ENCODE measurements at regions not wholly inside any gene's neighbourhood (a gene's known extent, or its start where the extent isn't known, plus 50 kb on each side); places are given as distances from the start of the nearest gene placed in this dataset.
"Not testable (repeated sequence)": the region's sequence is repeated elsewhere in the genome, so short reads cannot be mapped to it uniquely, and the experiment has no call there.

- H3K27me3 ChIP-seq (ENCODE audit: insufficient read depth, low read length); H2AFZ ChIP-seq (ENCODE audit: low read depth, low read length); H3K9me3 ChIP-seq (ENCODE audit: low read length); H3K4me1 ChIP-seq (ENCODE audit: insufficient read depth, low read length); H3K36me3 ChIP-seq (ENCODE audit: insufficient read depth, low read length); H3K4me3 ChIP-seq (ENCODE audit: low read length): not testable (repeated sequence)
Measured at GRCh38 chr3:22849583-22849982, 353.5 kb upstream of the UBE2E2 start.

- Histone ChIP-seq H3K4me1 (ENCODE audit: insufficient read depth, low read length) (no peaks in the 10 kb centered on the region), H3K4me3 (ENCODE audit: low read length) (no peak overlapping the region), H3K27me3 (ENCODE audit: insufficient read depth, low read length) (no peaks in the 10 kb centered on the region), H3K36me3 (ENCODE audit: insufficient read depth, low read length) (no peaks in the 10 kb centered on the region), H2AFZ (ENCODE audit: low read depth, low read length) (no peak overlapping the region), H3K9me3 (ENCODE audit: low read length) (no peaks in the 10 kb centered on the region)
Measured at GRCh38 chr3:22856811-22857210, 346.3 kb upstream of the UBE2E2 start.

GRCh38 chr3:22858486-22858885 lies 344.6 kb upstream of the UBE2E2 start:
- no peaks in the 10 kb centered on the region for H3K9me3 ChIP-seq (ENCODE audit: low read length)
- H3K4me1 ChIP-seq (ENCODE audit: insufficient read depth, low read length) = no peaks in the 10 kb centered on the region
- H3K36me3 ChIP-seq (ENCODE audit: insufficient read depth, low read length) = no peaks in the 10 kb centered on the region
- H3K27me3 ChIP-seq (ENCODE audit: insufficient read depth, low read length) = no peaks in the 10 kb centered on the region
- H3K4me3 ChIP-seq (ENCODE audit: low read length) = no peak overlapping the region
- no peak overlapping the region for H2AFZ ChIP-seq (ENCODE audit: low read depth, low read length)

- Histone ChIP-seq H3K27me3 (ENCODE audit: insufficient read depth, low read length) (no peaks in the 10 kb centered on the region), H3K4me3 (ENCODE audit: low read length) (no peak overlapping the region), H3K4me1 (ENCODE audit: insufficient read depth, low read length) (no peaks in the 10 kb centered on the region), H2AFZ (ENCODE audit: low read depth, low read length) (no peak overlapping the region), H3K36me3 (ENCODE audit: insufficient read depth, low read length) (no peaks in the 10 kb centered on the region), H3K9me3 (ENCODE audit: low read length) (no peaks in the 10 kb centered on the region)
Measured at GRCh38 chr3:22859618-22860017, 343.5 kb upstream of the UBE2E2 start.

GRCh38 chr3:22861426-22861825 lies 341.7 kb upstream of the UBE2E2 start:
- H3K27me3 ChIP-seq (ENCODE audit: insufficient read depth, low read length) = no peaks in the 10 kb centered on the region
- H2AFZ ChIP-seq (ENCODE audit: low read depth, low read length) = no peak overlapping the region
- H3K9me3 ChIP-seq (ENCODE audit: low read length) = no peaks in the 10 kb centered on the region
- H3K36me3 ChIP-seq (ENCODE audit: insufficient read depth, low read length) = no peaks in the 10 kb centered on the region
- no peak overlapping the region for H3K4me3 ChIP-seq (ENCODE audit: low read length)
- H3K4me1 ChIP-seq (ENCODE audit: insufficient read depth, low read length) = no peaks in the 10 kb centered on the region

- Histone ChIP-seq H3K27me3 (ENCODE audit: insufficient read depth, low read length) (no peaks in the 10 kb centered on the region), H3K4me1 (ENCODE audit: insufficient read depth, low read length) (no peaks in the 10 kb centered on the region), H3K9me3 (ENCODE audit: low read length) (no peaks in the 10 kb centered on the region)
Measured at GRCh38 chr3:22862111-22862510, 341.0 kb upstream of the UBE2E2 start.

GRCh38 chr3:22882834-22883233 lies 320.3 kb upstream of the UBE2E2 start:
- not testable (repeated sequence) for H3K27me3 ChIP-seq (ENCODE audit: insufficient read depth, low read length); H3K36me3 ChIP-seq (ENCODE audit: insufficient read depth, low read length); H2AFZ ChIP-seq (ENCODE audit: low read depth, low read length); H3K4me1 ChIP-seq (ENCODE audit: insufficient read depth, low read length); H3K9me3 ChIP-seq (ENCODE audit: low read length); H3K4me3 ChIP-seq (ENCODE audit: low read length)

More at GRCh38 chr3:22862111-22862510, 341.0 kb upstream of the UBE2E2 start:
- no peak overlapping the region for H3K4me3 ChIP-seq (ENCODE audit: low read length)
- no peaks in the 10 kb centered on the region for H3K36me3 ChIP-seq (ENCODE audit: insufficient read depth, low read length)
- H2AFZ ChIP-seq (ENCODE audit: low read depth, low read length) = no peak overlapping the region

- H3K4me3 ChIP-seq (ENCODE audit: low read length) = no peak overlapping the region
- no peak overlapping the region for H2AFZ ChIP-seq (ENCODE audit: low read depth, low read length)
- no peaks in the 10 kb centered on the region for H3K9me3 ChIP-seq (ENCODE audit: low read length)
- H3K27me3 ChIP-seq (ENCODE audit: insufficient read depth, low read length) = no peaks in the 10 kb centered on the region
- no peaks in the 10 kb centered on the region for H3K36me3 ChIP-seq (ENCODE audit: insufficient read depth, low read length)
- H3K4me1 ChIP-seq (ENCODE audit: insufficient read depth, low read length) = no peaks in the 10 kb centered on the region
Measured at GRCh38 chr3:22885039-22885438, 318.1 kb upstream of the UBE2E2 start.

GRCh38 chr3:22885574-22886341 lies 317.4 kb upstream of the UBE2E2 start:
- H3K4me1 ChIP-seq (ENCODE audit: insufficient read depth, low read length) = no peaks in the 10 kb centered on the region
- no peak overlapping the region for H2AFZ ChIP-seq (ENCODE audit: low read depth, low read length)
- no peaks in the 10 kb centered on the region for H3K27me3 ChIP-seq (ENCODE audit: insufficient read depth, low read length)
- H3K9me3 ChIP-seq (ENCODE audit: low read length) = no peaks in the 10 kb centered on the region
- H3K4me3 ChIP-seq (ENCODE audit: low read length) = no peak overlapping the region
- H3K36me3 ChIP-seq (ENCODE audit: insufficient read depth, low read length) = no peaks in the 10 kb centered on the region

- no peaks in the 10 kb centered on the region for H3K4me1 ChIP-seq (ENCODE audit: insufficient read depth, low read length)
Measured at GRCh38 chr3:22886439-22887068, 316.6 kb upstream of the UBE2E2 start.

GRCh38 chr3:22887664-22888291 lies 315.3 kb upstream of the UBE2E2 start:
- H3K4me3 ChIP-seq (ENCODE audit: low read length) = no peak overlapping the region
- no peaks in the 10 kb centered on the region for H3K4me1 ChIP-seq (ENCODE audit: insufficient read depth, low read length)
- no peaks in the 10 kb centered on the region for H3K27me3 ChIP-seq (ENCODE audit: insufficient read depth, low read length)
- no peaks in the 10 kb centered on the region for H3K36me3 ChIP-seq (ENCODE audit: insufficient read depth, low read length)
- H3K9me3 ChIP-seq (ENCODE audit: low read length) = no peaks in the 10 kb centered on the region
- no peak overlapping the region for H2AFZ ChIP-seq (ENCODE audit: low read depth, low read length)

More at GRCh38 chr3:22886439-22887068, 316.6 kb upstream of the UBE2E2 start:
- no peak overlapping the region for H3K4me3 ChIP-seq (ENCODE audit: low read length)
- H3K27me3 ChIP-seq (ENCODE audit: insufficient read depth, low read length) = no peaks in the 10 kb centered on the region
- no peak overlapping the region for H2AFZ ChIP-seq (ENCODE audit: low read depth, low read length)
- no peaks in the 10 kb centered on the region for H3K36me3 ChIP-seq (ENCODE audit: insufficient read depth, low read length)
- no peaks in the 10 kb centered on the region for H3K9me3 ChIP-seq (ENCODE audit: low read length)

GRCh38 chr3:22893101-22893500 lies 310.0 kb upstream of the UBE2E2 start:
- Histone ChIP-seq H3K36me3 (ENCODE audit: insufficient read depth, low read length) (no peaks in the 10 kb centered on the region), H2AFZ (ENCODE audit: low read depth, low read length) (no peak overlapping the region), H3K4me3 (ENCODE audit: low read length) (no peak overlapping the region), H3K27me3 (ENCODE audit: insufficient read depth, low read length) (no peaks in the 10 kb centered on the region), H3K9me3 (ENCODE audit: low read length) (no peaks in the 10 kb centered on the region), H3K4me1 (ENCODE audit: insufficient read depth, low read length) (peaks cover 18% of the 10 kb centered on the region)

- no peak overlapping the region for H2AFZ ChIP-seq (ENCODE audit: low read depth, low read length)
- H3K4me1 ChIP-seq (ENCODE audit: insufficient read depth, low read length) = peaks cover 18% of the 10 kb centered on the region
- H3K4me3 ChIP-seq (ENCODE audit: low read length) = no peak overlapping the region
- H3K27me3 ChIP-seq (ENCODE audit: insufficient read depth, low read length) = no peaks in the 10 kb centered on the region
- H3K36me3 ChIP-seq (ENCODE audit: insufficient read depth, low read length) = no peaks in the 10 kb centered on the region
- H3K9me3 ChIP-seq (ENCODE audit: low read length) = no peaks in the 10 kb centered on the region
Measured at GRCh38 chr3:22893644-22894325, 309.3 kb upstream of the UBE2E2 start.
